Smooth muscle cell (in vitro differentiated cells): ENCODE measurements at regions not wholly inside any gene's neighbourhood (a gene's known extent, or its start where the extent isn't known, plus 50 kb on each side); places are given as distances from the start of the nearest gene placed in this dataset.

ENCODE experiments used
- DNase-seq: peaks from one replicate; lab custom pipeline; 2025; ENCODE audit not compliant: unreplicated experiment; lab: John Stamatoyannopoulos, UW
- H2AFZ ChIP-seq: fragments of 200-600 bp; sonication (generic); 2 replicates; pipeline ENCODE4 v1.6.0; 2016; ENCODE audit warnings: antibody characterized with exemption, low read depth, mild to moderate bottlenecking
- H3F3A ChIP-seq: fragments of 200-600 bp; sonication (generic); 2 replicates; pipeline ENCODE4 v1.6.0; 2017; ENCODE audit warnings: antibody characterized with exemption, low read depth
- H3K27ac ChIP-seq: fragments of 200-600 bp; sonication (generic); 2 replicates; pipeline ENCODE4 v1.5.1; 2016; ENCODE audit warnings: low read depth, mild to moderate bottlenecking
- H3K27me3 ChIP-seq: fragments of 200-600 bp; sonication (generic); 2 replicates; pipeline ENCODE4 v1.6.1; 2016; ENCODE audit warnings: low read depth, mild to moderate bottlenecking
- H3K36me3 ChIP-seq: fragments of 200-600 bp; sonication (generic); 2 replicates; pipeline ENCODE4 v1.5.1; 2016; ENCODE audit warnings: low read depth
- H3K4me1 ChIP-seq: fragments of 200-600 bp; sonication (generic); 2 replicates; pipeline ENCODE4 v1.5.1; 2016; ENCODE audit warnings: low read depth
- H3K4me2 ChIP-seq: fragments of 200-600 bp; sonication (generic); 2 replicates; pipeline ENCODE4 v1.6.0; 2016; ENCODE audit warnings: mild to moderate bottlenecking
- H3K4me3 ChIP-seq: fragments of 200-600 bp; sonication (generic); 2 replicates; pipeline ENCODE4 v1.5.1; 2016; ENCODE audit warnings: mild to moderate bottlenecking
- H3K79me2 ChIP-seq: fragments of 200-600 bp; sonication (generic); 2 replicates; pipeline ENCODE4 v1.6.0; 2016; ENCODE audit warnings: low read depth, mild to moderate bottlenecking
- H3K9ac ChIP-seq: fragments of 200-600 bp; sonication (generic); 2 replicates; pipeline ENCODE4 v1.6.0; 2016; ENCODE audit warnings: low read depth
- H3K9me3 ChIP-seq: fragments of 200-600 bp; sonication (generic); replicated peaks from 2 replicates; pipeline ENCODE4 v1.5.1; 2016; ENCODE audit warnings: low read depth
- H4K20me1 ChIP-seq: fragments of 200-600 bp; sonication (generic); 2 replicates; pipeline ENCODE4 v1.6.0; 2016; ENCODE audit warnings: low read depth
- CTCF ChIP-seq: fragments of 200-600 bp; sonication (generic); IDR thresholded peaks from 2 replicates; pipeline ENCODE4 v1.5.1; 2017; ENCODE audit warnings: borderline replicate concordance, mild to moderate bottlenecking, antibody characterized with exemption; ENCODE audit not compliant: insufficient read depth, poor library complexity, severe bottlenecking
- WGBS: methylation state at CpG from one replicate; pipeline ENCODE4 v1.1.7; 2016; ENCODE audit warnings: low lambda C conversion rate; 5-methylcytosine and 5-hydroxymethylcytosine counted together

- Histone ChIP-seq H3K4me3 (no peak overlapping the region), H3K4me2 (no peak overlapping the region), H3K27ac (no peak overlapping the region), H3K27me3 (peaks cover 74% of the 10 kb centered on the region), H4K20me1 (no peaks in the 10 kb centered on the region), H3K79me2 (no peaks in the 10 kb centered on the region), H3K36me3 (no peaks in the 10 kb centered on the region), H3K4me1 (no peaks in the 10 kb centered on the region), H3K9me3 (no peaks in the 10 kb centered on the region), H3K9ac (no peak overlapping the region), H2AFZ (no peak overlapping the region), H3F3A (no peaks in the 10 kb centered on the region)
- no peak for DNase-seq
- no peak for TF ChIP-seq CTCF
- WGBS = 75% methylated on average over 1 of the region's 1 CpG
These were observed 196.6 kb upstream of the GPR12 start for GRCh38 chr13:26957182-26957581.

- Histone ChIP-seq H3F3A (no peaks in the 10 kb centered on the region), H3K27me3 (peaks cover 74% of the 10 kb centered on the region), H2AFZ (no peak overlapping the region), H3K27ac (no peak overlapping the region), H4K20me1 (no peaks in the 10 kb centered on the region), H3K4me2 (no peak overlapping the region), H3K79me2 (no peaks in the 10 kb centered on the region), H3K4me3 (no peak overlapping the region), H3K9me3 (no peaks in the 10 kb centered on the region), H3K9ac (no peak overlapping the region), H3K36me3 (no peaks in the 10 kb centered on the region), H3K4me1 (no peaks in the 10 kb centered on the region)
- 46% methylated on average over 10 of the region's 10 CpGs for WGBS
- TF ChIP-seq CTCF = no peak
- no peak for DNase-seq
These were observed 196.0 kb upstream of the GPR12 start for GRCh38 chr13:26956522-26957142.

- DNase-seq = no peak
- TF ChIP-seq CTCF = no peak
- H3F3A ChIP-seq = no peaks in the 10 kb centered on the region
These were observed 194.4 kb upstream of the GPR12 start for GRCh38 chr13:26954976-26955375.

GRCh38 chr13:26953291-26953690, 192.7 kb upstream of the GPR12 start:
- no peak for DNase-seq
- no peak for TF ChIP-seq CTCF
- Histone ChIP-seq H3K27me3 (peaks cover 50% of the 10 kb centered on the region), H2AFZ (no peak overlapping the region), H3K4me3 (no peak overlapping the region), H4K20me1 (no peaks in the 10 kb centered on the region), H3F3A (no peaks in the 10 kb centered on the region), H3K4me2 (no peak overlapping the region), H3K27ac (no peak overlapping the region), H3K36me3 (no peaks in the 10 kb centered on the region), H3K4me1 (no peaks in the 10 kb centered on the region), H3K9ac (no peak overlapping the region), H3K9me3 (no peaks in the 10 kb centered on the region), H3K79me2 (no peaks in the 10 kb centered on the region)
- WGBS = 49% methylated on average over 5 of the region's 5 CpGs

More at GRCh38 chr13:26954976-26955375, 194.4 kb upstream of the GPR12 start:
- no peak overlapping the region for H2AFZ ChIP-seq
- no peaks in the 10 kb centered on the region for H3K79me2 ChIP-seq
- no peaks in the 10 kb centered on the region for H3K9me3 ChIP-seq
- H3K36me3 ChIP-seq = no peaks in the 10 kb centered on the region
- 87% methylated on average over 4 of the region's 4 CpGs for WGBS
- peaks cover 59% of the 10 kb centered on the region for H3K27me3 ChIP-seq
- no peak overlapping the region for H3K27ac ChIP-seq
- H3K4me1 ChIP-seq = no peaks in the 10 kb centered on the region
- H4K20me1 ChIP-seq = no peaks in the 10 kb centered on the region
- H3K4me2 ChIP-seq = no peak overlapping the region
- H3K4me3 ChIP-seq = no peak overlapping the region
- no peak overlapping the region for H3K9ac ChIP-seq
